ENCODE measurements at regions not wholly inside any gene's neighbourhood (a gene's known extent, or its start where the extent isn't known, plus 50 kb on each side); places are given as distances from the start of the nearest gene placed in this dataset.
"Not testable (repeated sequence)": the region's sequence is repeated elsewhere in the genome, so short reads cannot be mapped to it uniquely, and the experiment has no call there.

GRCh38 chr2:89273443-89273842, 582.0 kb downstream of the RPIA start:
- TF ChIP-seq CTCF (IDR thresholded peaks at IDR 0.05; ENCODE audit: low read depth, low read length, poor library complexity, severe bottlenecking); EZH2phosphoT487 (IDR thresholded peaks at IDR 0.05; ENCODE audit: borderline replicate concordance, low read length): not testable (repeated sequence)

All from DOHH2 (cell line).